H1 (cell line): ENCODE measurements at regions not wholly inside any gene's neighbourhood (a gene's known extent, or its start where the extent isn't known, plus 50 kb on each side); places are given as distances from the start of the nearest gene placed in this dataset.

Experiments
- CTCF ChIA-PET: fragments of 300-600 bp; sonication (Branson Sonifier 250); formaldehyde crosslinking; loops from one replicate; lab custom pipeline; 2021; ENCODE audit not compliant: partially characterized antibody; lab: Charles Lee
- POLR2A ChIA-PET: fragments of 300-600 bp; sonication (Branson Sonifier 250); formaldehyde crosslinking; loops from one replicate; lab custom pipeline; 2021; ENCODE audit warnings: inconsistent platforms; ENCODE audit not compliant: partially characterized antibody; lab: Charles Lee
- DNase-seq, 2 experiments: peaks; one replicate each; pipeline versions ENCODE4 v3.0.0 to v3.0.0-alpha.2; 2010 to 2022; ENCODE audit warnings: low spot score in 2 of 2, low read depth in 1 of 2, mixed read lengths in 1 of 2
- FAIRE-seq: peaks from 2 replicates; lab custom pipeline; 2011; peaks lifted over from hg19 to GRCh38; lab: Jason Lieb, UNC
- H2AFZ ChIP-seq: 2 replicates; pipeline ENCODE4 v1.8.1; 2012; ENCODE audit warnings: low read length, inconsistent platforms
- H2AK5ac ChIP-seq: 2 replicates; pipeline ENCODE4 v1.6.1; 2013; ENCODE audit warnings: low read depth, low read length
- H2BK120ac ChIP-seq: replicated peaks from 2 replicates; pipeline ENCODE3; 2013; ENCODE audit warnings: low read depth, low read length, inconsistent platforms
- H2BK12ac ChIP-seq: 2 replicates; pipeline ENCODE4 v1.6.1; 2013; ENCODE audit warnings: low read depth, low read length
- H2BK15ac ChIP-seq: 2 replicates; pipeline ENCODE4 v1.6.1; 2013; ENCODE audit warnings: low read length
- H2BK20ac ChIP-seq: 2 replicates; pipeline ENCODE4 v1.6.1; 2013; ENCODE audit warnings: low read length
- H2BK5ac ChIP-seq: 2 replicates; pipeline ENCODE4 v1.6.1; 2013; ENCODE audit warnings: low read depth, low read length
- H3K14ac ChIP-seq: 2 replicates; pipeline ENCODE4 v1.6.1; 2013; ENCODE audit warnings: inconsistent platforms; ENCODE audit not compliant: insufficient read length
- H3K18ac ChIP-seq: 2 replicates; pipeline ENCODE4 v1.6.1; 2013; ENCODE audit warnings: low read length; ENCODE audit errors: extremely low read depth
- H3K23ac ChIP-seq: 2 replicates; pipeline ENCODE4 v1.6.1; 2013; ENCODE audit warnings: inconsistent platforms; ENCODE audit not compliant: insufficient read length
- H3K23me2 ChIP-seq: 2 replicates; pipeline ENCODE4 v1.6.1; 2013; ENCODE audit warnings: low read depth, low read length
- H3K27ac ChIP-seq: 2 replicates; pipeline ENCODE4 v1.6.1; 2011; ENCODE audit warnings: low read depth, low read length, inconsistent platforms
- H3K27me3 ChIP-seq, 4 experiments: replicated peaks in 1 of 4; 1 replicate in 1 of 4; 2 replicates in 3 of 4; pipeline versions ENCODE4 v1.6.1 to v1.8.1; 2011 to 2013; ENCODE audit warnings: low read length in 3 of 4, mild to moderate bottlenecking in 3 of 4, inconsistent platforms in 2 of 4, mixed read lengths in 2 of 4, moderate library complexity in 1 of 4; ENCODE audit not compliant: control insufficient read depth in 3 of 4, insufficient read depth in 3 of 4; ENCODE audit errors: extremely low read depth in 1 of 4
- H3K36me3 ChIP-seq, 4 experiments: 2 replicates each; pipeline versions ENCODE4 v1.6.1 to v1.8.1; 2011 to 2013; ENCODE audit warnings: mild to moderate bottlenecking in 4 of 4, low read length in 3 of 4, moderate library complexity in 2 of 4, control low read depth in 1 of 4, inconsistent platforms in 1 of 4; ENCODE audit not compliant: insufficient read depth in 4 of 4, control insufficient read depth in 2 of 4
- H3K4ac ChIP-seq: replicated peaks from 2 replicates; pipeline ENCODE3; 2013; ENCODE audit warnings: low read length, low read depth, mixed read lengths, inconsistent platforms; ENCODE audit not compliant: insufficient read length
- H3K4me1 ChIP-seq, 4 experiments: replicated peaks in 1 of 4; 1 replicate in 1 of 4; 2 replicates in 3 of 4; pipeline versions ENCODE4 v1.6.1 to v1.8.1; 2011 to 2013; ENCODE audit warnings: low read length in 3 of 4, inconsistent platforms in 2 of 4, mixed read lengths in 1 of 4; ENCODE audit not compliant: insufficient read depth in 4 of 4, control insufficient read depth in 3 of 4
- H3K4me2 ChIP-seq, 2 experiments: 2 replicates each; pipeline versions ENCODE4 v1.6.1 to v1.8.1; 2011 to 2013; ENCODE audit warnings: low read depth in 2 of 2, low read length in 2 of 2, control low read depth in 1 of 2, inconsistent platforms in 1 of 2, mild to moderate bottlenecking in 1 of 2; ENCODE audit not compliant: insufficient read depth in 1 of 2
- H3K4me3 ChIP-seq, 4 experiments: fragments of 200-600, 300-600 bp in 1 of 4; sonication (generic), shearing (Covaris generic), sonication (Bioruptor Twin) in 1 of 4; 2 replicates each; pipeline versions ENCODE4 v1.5.1 to v1.8.1; 2011 to 2016; ENCODE audit warnings: low read length in 4 of 4, low read depth in 3 of 4, control low read depth in 2 of 4, inconsistent platforms in 2 of 4, mild to moderate bottlenecking in 2 of 4, mixed read lengths in 1 of 4, moderate library complexity in 1 of 4; ENCODE audit not compliant: insufficient read depth in 2 of 4; ENCODE audit errors: extremely low read depth in 1 of 4
- H3K56ac ChIP-seq: replicated peaks from 2 replicates; pipeline ENCODE3; 2013; ENCODE audit warnings: low read depth, mild to moderate bottlenecking, mixed read lengths, low read length, inconsistent platforms; ENCODE audit not compliant: insufficient read length
- H3K79me1 ChIP-seq: 2 replicates; pipeline ENCODE4 v1.6.1; 2013; ENCODE audit warnings: low read depth, low read length, control low read depth
- H3K79me2 ChIP-seq, 2 experiments: 2 replicates each; pipeline versions ENCODE4 v1.6.1 to v1.8.1; 2012 to 2013; ENCODE audit warnings: low read length in 2 of 2, mild to moderate bottlenecking in 2 of 2, inconsistent platforms in 1 of 2; ENCODE audit not compliant: insufficient read depth in 2 of 2, control insufficient read depth in 1 of 2
- H3K9ac ChIP-seq, 4 experiments: replicated peaks in 1 of 4; 1 replicate in 1 of 4; 2 replicates in 3 of 4; pipeline versions ENCODE4 v1.6.1 to v1.8.1; 2011 to 2013; ENCODE audit warnings: low read depth in 3 of 4, low read length in 3 of 4, control low read depth in 2 of 4, mild to moderate bottlenecking in 2 of 4, moderate library complexity in 2 of 4, inconsistent platforms in 1 of 4; ENCODE audit errors: extremely low read depth in 1 of 4
- H3K9me3 ChIP-seq, 2 experiments: 2 replicates each; pipeline versions ENCODE4 v1.6.1 to v1.8.1; 2012 to 2013; ENCODE audit warnings: mild to moderate bottlenecking in 2 of 2, moderate library complexity in 2 of 2, control low read depth in 1 of 2, inconsistent platforms in 1 of 2, low read depth in 1 of 2, low read length in 1 of 2, mixed read lengths in 1 of 2; ENCODE audit not compliant: insufficient read depth in 2 of 2
- H4K20me1 ChIP-seq, 2 experiments: replicated peaks in 1 of 2; 2 replicates each; pipeline versions ENCODE3 to v1.8.1; 2011 to 2013; ENCODE audit warnings: inconsistent platforms in 2 of 2, low read length in 2 of 2, mild to moderate bottlenecking in 1 of 2; ENCODE audit not compliant: insufficient read depth in 2 of 2, control insufficient read depth in 1 of 2
- H4K5ac ChIP-seq: 2 replicates; pipeline ENCODE4 v1.6.1; 2013; ENCODE audit warnings: low read length, low read depth, mixed read lengths, inconsistent platforms; ENCODE audit not compliant: insufficient read length
- H4K8ac ChIP-seq: 2 replicates; pipeline ENCODE4 v1.8.0; 2013; ENCODE audit warnings: mild to moderate bottlenecking, moderate library complexity, low read length, inconsistent platforms; ENCODE audit not compliant: insufficient read depth; ENCODE audit errors: extremely low read depth
- H4K91ac ChIP-seq: replicated peaks from 2 replicates; pipeline ENCODE3; 2013; ENCODE audit warnings: low read length, mixed read lengths, inconsistent platforms; ENCODE audit not compliant: insufficient read length
- CBX5 ChIP-seq: fragments of 300-800, 300-1000 bp; sonication (generic); IDR thresholded peaks from 2 replicates; pipeline ENCODE4 v1.7.1; 2016; ENCODE audit warnings: antibody characterized with exemption, low read length, low read depth
- FOSL1 ChIP-seq: IDR thresholded peaks from 2 replicates; pipeline ENCODE4 v1.6.1; 2011; ENCODE audit warnings: mild to moderate bottlenecking, low read depth, low read length, moderate library complexity; ENCODE audit not compliant: insufficient read depth
- GABPA ChIP-seq: IDR thresholded peaks from 2 replicates; pipeline ENCODE4 v1.6.1; 2011; ENCODE audit warnings: mild to moderate bottlenecking, low read length, moderate library complexity, borderline replicate concordance; ENCODE audit not compliant: insufficient read depth
- HDAC2 ChIP-seq, 2 experiments: fragments of 300-600 bp in 1 of 2; sonication (generic) in 1 of 2; IDR thresholded peaks; 2 replicates each; pipeline ENCODE4 v1.6.1; 2011 to 2012; ENCODE audit warnings: low read depth in 2 of 2, low read length in 2 of 2, mild to moderate bottlenecking in 2 of 2, moderate library complexity in 2 of 2, borderline replicate concordance in 1 of 2, inconsistent platforms in 1 of 2
- HDAC6 ChIP-seq: IDR thresholded peaks from one replicate; pipeline ENCODE4 v1.7.1; 2012; ENCODE audit warnings: low read depth, mild to moderate bottlenecking, inconsistent platforms, low read length, moderate library complexity
- RAD21 ChIP-seq, 2 experiments: IDR thresholded peaks in 1 of 2; conservative IDR thresholded peaks in 1 of 2; 2 replicates each; pipeline ENCODE4 v1.6.1; 2011; ENCODE audit warnings: low read depth in 2 of 2, low read length in 2 of 2, improper control_type of control experiment in 1 of 2, inconsistent platforms in 1 of 2, mild to moderate bottlenecking in 1 of 2, moderate library complexity in 1 of 2
- RFX5 ChIP-seq: IDR thresholded peaks from 2 replicates; pipeline ENCODE4 v1.6.1; 2011; ENCODE audit warnings: low read depth, low read length, improper control_type of control experiment, borderline replicate concordance
- SIN3A ChIP-seq, 2 experiments: IDR thresholded peaks in 1 of 2; conservative IDR thresholded peaks in 1 of 2; 2 replicates each; pipeline ENCODE4 v1.6.1; 2011 to 2012; ENCODE audit warnings: low read length in 2 of 2, improper control_type of control experiment in 1 of 2, low read depth in 1 of 2, mild to moderate bottlenecking in 1 of 2
- SIX5 ChIP-seq: IDR thresholded peaks from 2 replicates; pipeline ENCODE4 v1.6.1; 2011; ENCODE audit warnings: mild to moderate bottlenecking, low read depth, low read length
- SUZ12 ChIP-seq: fragments of 200-600 bp; sonication (generic); IDR thresholded peaks from 2 replicates; pipeline ENCODE4 v1.6.1; 2012; ENCODE audit warnings: mild to moderate bottlenecking, inconsistent platforms, low read length, moderate library complexity, mixed read lengths
- TAF1 ChIP-seq: IDR thresholded peaks from 2 replicates; pipeline ENCODE4 v1.6.1; 2011; ENCODE audit warnings: mild to moderate bottlenecking, low read depth, low read length
- TCF12 ChIP-seq: IDR thresholded peaks from 2 replicates; pipeline ENCODE4 v1.6.1; 2011; ENCODE audit warnings: low read depth, mild to moderate bottlenecking, low read length
- WGBS, 2 experiments: shearing (Covaris generic) in 1 of 2; methylation state at CpG; one replicate each; pipeline versions ENCODE4 v1.1.6 to v1.1.7; 2013 to 2015; ENCODE audit warnings: low lambda C conversion rate in 2 of 2, mixed read lengths in 2 of 2, inconsistent platforms in 1 of 2, low coverage in 1 of 2, missing lambda C conversion rate in 1 of 2; ENCODE audit not compliant: insufficient replicate concordance in 2 of 2, insufficient coverage in 1 of 2, insufficient read length in 1 of 2; ENCODE audit errors: extremely low coverage in 1 of 2, missing lambda C conversion rate in 1 of 2; 5-methylcytosine and 5-hydroxymethylcytosine counted together
- TF ChIP-seq, protein P1 (sequence below): IDR thresholded peaks from 2 replicates; pipeline ENCODE4 v1.6.1; 2012; ENCODE audit warnings: inconsistent platforms

DNA sequence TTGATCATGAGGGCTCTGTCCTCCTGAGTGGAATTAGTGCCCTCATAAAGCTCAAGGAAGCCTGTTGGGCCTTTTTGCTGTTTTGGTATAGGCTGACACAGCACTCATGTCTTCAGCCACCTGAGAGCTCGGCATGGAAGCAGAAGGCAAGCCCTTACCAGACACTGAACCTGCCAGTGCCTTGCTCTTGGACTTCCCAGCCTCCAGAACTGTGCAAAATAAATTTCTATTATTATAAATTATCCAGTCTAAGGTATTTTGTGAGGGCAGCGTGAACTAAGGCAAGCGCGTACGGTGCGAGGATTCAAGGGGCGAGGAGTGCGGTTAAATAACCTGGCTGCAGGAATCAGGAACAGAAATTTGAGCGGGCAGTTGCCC lies 281.5 kb upstream of the LYZL1 start:
- FAIRE-seq, result no peak
- CTCF ChIA-PET, result interaction anchor here (1.0 kb wide), 2 partner anchors 14 to 120 kb away, joined by 3 to 4 read pairs; no protein-coding TSS in a partner anchor
- TF ChIP-seq RAD21 (IDR thresholded peaks at IDR 0.05 in 1 of 2, conservative IDR thresholded peaks at IDR 0.05 in 1 of 2; ENCODE audit: low read depth in 2 of 2, low read length in 2 of 2), result no peak
- no peak for TF ChIP-seq GABPA
- no peak for TF ChIP-seq TAF1
- TF ChIP-seq CBX5, result no peak
- TF ChIP-seq FOSL1, result no peak
- no peak for TF ChIP-seq HDAC6
- TF ChIP-seq TCF12, result no peak
- TF ChIP-seq HDAC2 (IDR thresholded peaks at IDR 0.05; ENCODE audit: borderline replicate concordance in 1 of 2, low read depth in 2 of 2, low read length in 2 of 2), result no peak
- TF ChIP-seq SIN3A (conservative IDR thresholded peaks at IDR 0.05 in 1 of 2, IDR thresholded peaks at IDR 0.05 in 1 of 2; ENCODE audit: low read depth in 1 of 2, low read length in 2 of 2), result no peak
- TF ChIP-seq RFX5, result no peak
- no peak for TF ChIP-seq SUZ12
- no peak for TF ChIP-seq SIX5
- TF ChIP-seq, protein P1, sequence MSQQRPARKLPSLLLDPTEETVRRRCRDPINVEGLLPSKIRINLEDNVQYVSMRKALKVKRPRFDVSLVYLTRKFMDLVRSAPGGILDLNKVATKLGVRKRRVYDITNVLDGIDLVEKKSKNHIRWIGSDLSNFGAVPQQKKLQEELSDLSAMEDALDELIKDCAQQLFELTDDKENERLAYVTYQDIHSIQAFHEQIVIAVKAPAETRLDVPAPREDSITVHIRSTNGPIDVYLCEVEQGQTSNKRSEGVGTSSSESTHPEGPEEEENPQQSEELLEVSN, result no peak

More for the DNA sequence above, 281.5 kb upstream of the LYZL1 start:
- no peak overlapping the region for H3K9ac ChIP-seq
- no peak overlapping the region for H2AFZ ChIP-seq
- no peak overlapping the region for H4K91ac ChIP-seq
- no peak overlapping the region for H3K14ac ChIP-seq
- H2BK15ac ChIP-seq, result no peak overlapping the region
- no peak overlapping the region for H2BK20ac ChIP-seq
- H3K56ac ChIP-seq, result no peak overlapping the region
- H3K23ac ChIP-seq, result no peak overlapping the region
- no peaks in the 10 kb centered on the region for H3K79me1 ChIP-seq
- no peak overlapping the region for H3K27ac ChIP-seq
- H2AK5ac ChIP-seq, result no peak overlapping the region
- no peaks in the 10 kb centered on the region for H3K4me1 ChIP-seq
- H3K9me3 ChIP-seq, result no peaks in the 10 kb centered on the region; a peak in 1 of 4 replicates
- POLR2A ChIA-PET, result no interaction called here
- no peaks in the 10 kb centered on the region for H3K27me3 ChIP-seq
- H4K8ac ChIP-seq, result no peak overlapping the region
- H4K20me1 ChIP-seq, result no peaks in the 10 kb centered on the region
- H2BK120ac ChIP-seq, result no peak overlapping the region
- WGBS, 2 experiments, result 94% methylated on average over 9 of the region's 9 CpGs; no CpG with 5 or more reads in 1 of the 2 experiments
- no peak overlapping the region for H3K4ac ChIP-seq
- H3K23me2 ChIP-seq, result no peaks in the 10 kb centered on the region
- no peak for DNase-seq
- no peaks in the 10 kb centered on the region for H3K36me3 ChIP-seq
- H2BK5ac ChIP-seq, result no peak overlapping the region
- H3K4me3 ChIP-seq, result no peak overlapping the region
- no peak overlapping the region for H2BK12ac ChIP-seq
- H3K4me2 ChIP-seq, result no peak overlapping the region
- H4K5ac ChIP-seq, result no peak overlapping the region
- H3K18ac ChIP-seq, result no peak overlapping the region
- H3K79me2 ChIP-seq, result no peaks in the 10 kb centered on the region
